ENCODE measurements at regions not wholly inside any gene's neighbourhood (a gene's known extent, or its start where the extent isn't known, plus 50 kb on each side); places are given as distances from the start of the nearest gene placed in this dataset.

- no peak for DNase-seq
Measured at GRCh38 chr18:67380867-67381266, 135.7 kb downstream of the DSEL start.

GRCh38 chr18:67379981-67380380 is 136.5 kb downstream of the DSEL start:
- DNase-seq: no peak

DNA sequence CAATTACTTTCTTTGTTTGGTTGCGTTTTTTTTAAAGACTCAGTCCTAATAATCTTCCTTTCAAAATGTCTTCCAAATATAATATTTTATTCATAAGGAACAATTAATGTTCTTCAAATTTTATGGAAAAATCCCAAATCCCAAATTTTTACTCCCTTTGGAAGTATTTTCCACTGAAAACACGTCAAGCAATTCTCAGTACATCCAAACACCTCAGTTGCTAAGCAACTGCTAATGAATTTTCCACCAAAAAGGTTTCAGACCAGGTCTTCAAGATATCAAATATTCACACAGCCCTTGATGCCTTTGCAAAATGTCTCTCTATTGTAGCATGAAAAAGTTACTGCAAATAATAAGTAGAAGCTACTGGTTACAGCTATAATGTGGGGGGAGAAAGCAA is 140.1 kb downstream of the DSEL start:
- DNase-seq: no peak

DNA sequence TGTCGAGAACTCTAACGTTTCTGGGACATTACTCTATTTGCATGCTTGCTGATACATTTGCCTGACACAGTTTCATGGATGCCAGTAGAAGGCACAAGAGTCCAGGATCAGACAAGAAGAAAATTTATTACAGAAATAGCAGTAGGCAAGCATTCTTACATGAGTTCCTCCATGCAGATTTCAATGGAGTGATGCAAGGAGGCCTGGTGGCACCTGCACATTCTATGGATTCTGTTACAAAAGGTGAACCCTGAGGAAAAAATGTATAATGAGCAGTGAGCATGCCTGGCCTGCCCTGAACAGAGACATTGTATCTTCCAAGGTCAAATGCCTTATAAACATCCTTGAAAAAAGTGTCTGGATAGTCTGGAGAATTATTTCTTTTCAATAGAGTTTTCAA is 142.9 kb downstream of the DSEL start:
- DNase-seq: no peak

DNA sequence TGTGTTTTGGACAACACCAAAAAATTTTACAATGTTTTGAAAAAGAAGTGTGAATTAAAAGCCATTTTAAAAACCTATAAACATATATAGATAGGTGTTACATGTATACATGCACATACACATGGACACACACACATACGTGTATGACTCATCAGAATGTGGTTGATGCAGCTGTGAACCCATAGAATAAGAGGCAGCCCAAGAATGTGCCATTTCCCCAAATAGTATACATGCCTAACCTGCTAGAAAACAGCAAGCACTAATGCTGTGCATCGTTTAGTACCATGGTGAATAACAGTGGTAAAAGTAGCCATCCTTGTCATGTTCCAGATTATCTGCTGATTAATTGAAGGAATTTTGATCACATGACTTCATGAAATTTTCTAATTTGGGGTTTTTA is 149.0 kb downstream of the DSEL start:
- DNase-seq: no peak

- no peak for DNase-seq
Measured at GRCh38 chr18:67363694-67364093, 152.8 kb downstream of the DSEL start.

DNA sequence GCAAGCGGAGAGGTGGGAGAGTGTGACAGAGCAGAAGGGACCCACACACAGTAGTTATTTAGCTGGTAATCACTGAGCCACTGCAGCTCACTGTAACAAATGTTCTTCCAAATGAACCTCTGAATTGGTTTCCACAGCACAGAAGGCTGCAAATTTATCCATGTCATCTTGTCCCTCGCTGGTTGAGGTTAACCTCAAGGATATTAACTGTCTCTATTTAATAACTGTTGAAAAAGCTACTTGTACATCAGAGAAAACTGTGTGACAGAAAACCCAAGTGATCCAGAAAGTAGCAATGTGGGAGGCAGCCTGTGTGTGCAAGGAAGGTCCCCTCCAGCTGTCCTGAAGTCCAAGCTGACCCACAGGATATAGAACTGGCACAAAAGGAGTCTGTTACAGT is 153.6 kb downstream of the DSEL start:
- no peak for DNase-seq

DNA sequence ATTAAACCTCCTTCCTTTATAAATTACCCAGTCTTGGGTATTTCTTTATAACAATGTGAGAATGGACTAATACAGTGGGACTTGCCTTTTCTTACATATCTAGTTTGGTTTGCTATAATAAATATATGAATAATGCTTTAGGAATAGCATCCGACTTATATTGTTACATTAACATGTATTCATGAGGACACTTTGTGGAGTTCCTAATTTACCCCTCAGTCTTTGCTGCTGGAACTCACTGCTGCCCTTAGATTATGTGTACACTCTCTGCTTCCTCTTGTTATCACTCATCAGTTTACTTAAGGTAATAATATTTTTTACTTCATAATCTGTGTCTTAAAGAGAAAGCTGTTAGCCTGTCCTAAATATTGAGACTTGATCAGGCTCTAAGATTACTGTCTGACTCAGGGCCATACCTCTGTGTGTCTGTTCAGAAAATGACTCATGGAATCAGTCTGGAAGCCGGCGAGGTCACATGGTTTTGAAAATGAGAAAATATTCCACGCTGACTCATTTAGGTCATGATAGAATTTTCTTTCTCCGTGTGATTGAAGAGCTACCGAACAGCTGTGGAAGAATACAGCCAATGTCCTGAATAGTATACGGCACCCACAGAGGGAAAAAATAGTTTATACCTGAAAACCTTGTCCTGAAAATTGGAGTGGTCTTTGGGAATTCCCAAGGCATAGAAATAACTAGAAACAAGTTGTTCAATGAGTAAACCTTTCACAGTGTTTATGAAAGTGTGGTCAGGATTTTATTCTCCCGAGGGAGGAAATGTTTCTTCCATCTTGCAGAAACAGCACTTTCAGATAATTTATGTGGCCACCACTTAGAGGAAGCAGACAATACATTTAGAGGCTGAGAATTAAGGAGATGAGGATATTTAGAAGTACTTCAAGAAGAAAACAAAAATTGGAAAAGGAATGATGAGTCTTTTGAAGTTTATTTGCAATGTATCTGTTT is 156.4 kb downstream of the DSEL start:
- DNase-seq: no peak

GRCh38 chr18:67358947-67359346 is 157.6 kb downstream of the DSEL start:
- DNase-seq: no peak

- DNase-seq: no peak
Measured at GRCh38 chr18:67354692-67355091, 161.8 kb downstream of the DSEL start.

DNA sequence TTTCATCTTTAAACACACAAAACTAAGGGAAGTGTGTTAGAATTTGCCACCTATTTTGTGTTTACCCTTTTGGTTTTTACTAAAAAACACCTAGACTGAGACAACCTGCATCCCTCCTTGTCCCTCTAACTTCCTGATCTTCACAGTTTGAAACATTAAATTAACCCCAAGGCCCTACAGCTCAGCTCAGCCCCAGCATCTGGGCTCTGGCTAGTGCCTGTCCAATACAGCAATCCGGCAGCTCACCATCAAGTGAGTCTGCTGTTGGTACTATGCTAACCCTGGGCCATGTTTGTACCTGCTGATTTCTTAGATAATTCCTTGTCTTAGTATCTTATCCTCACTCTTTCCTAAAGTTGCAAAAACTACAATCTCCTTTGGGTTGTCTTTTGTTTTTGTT is 162.4 kb downstream of the DSEL start:
- no peak for DNase-seq

DNA sequence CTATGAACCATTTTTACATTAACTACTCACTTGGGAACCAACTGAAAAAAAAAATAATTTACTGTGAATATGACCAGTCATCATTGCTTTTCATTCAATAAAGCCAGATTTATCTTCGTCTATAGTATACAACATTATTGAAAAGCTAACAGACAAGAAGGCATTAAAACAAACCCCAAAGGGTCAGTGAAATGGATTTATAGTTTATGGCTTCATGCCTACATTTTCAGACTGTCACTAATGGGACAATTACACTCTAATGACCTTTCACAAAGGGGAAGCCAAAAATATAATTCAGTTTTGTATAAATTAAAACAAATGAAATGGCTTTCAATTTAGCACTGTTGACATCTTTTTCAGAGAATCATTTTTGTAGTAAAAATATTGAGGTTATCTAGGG is 169.1 kb downstream of the DSEL start:
- no peak for DNase-seq

DNA sequence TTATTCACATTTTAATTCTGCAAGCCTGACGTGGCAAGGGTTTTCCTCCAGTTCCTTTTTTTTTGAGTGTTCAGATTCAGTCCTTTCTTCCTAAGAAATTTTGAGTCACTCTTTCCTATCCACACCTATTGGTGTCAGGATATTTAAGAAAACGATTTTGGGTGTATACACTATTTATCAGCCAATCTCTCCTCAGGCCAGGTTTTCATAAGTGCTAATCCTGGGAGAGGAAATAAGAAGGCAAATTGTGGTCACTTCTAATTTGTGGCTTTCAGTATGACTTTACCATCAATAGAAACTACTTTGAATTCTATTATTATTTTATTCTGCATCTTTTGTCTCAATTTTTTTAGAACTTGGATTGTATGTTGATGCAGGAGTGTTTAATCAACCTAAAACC is 174.4 kb downstream of the DSEL start:
- no peak for DNase-seq

- DNase-seq: no peak
Measured at GRCh38 chr18:67337696-67338095, 178.8 kb downstream of the DSEL start.

- DNase-seq: no peak
Measured at GRCh38 chr18:67331857-67332256, 184.7 kb downstream of the DSEL start.

DNA sequence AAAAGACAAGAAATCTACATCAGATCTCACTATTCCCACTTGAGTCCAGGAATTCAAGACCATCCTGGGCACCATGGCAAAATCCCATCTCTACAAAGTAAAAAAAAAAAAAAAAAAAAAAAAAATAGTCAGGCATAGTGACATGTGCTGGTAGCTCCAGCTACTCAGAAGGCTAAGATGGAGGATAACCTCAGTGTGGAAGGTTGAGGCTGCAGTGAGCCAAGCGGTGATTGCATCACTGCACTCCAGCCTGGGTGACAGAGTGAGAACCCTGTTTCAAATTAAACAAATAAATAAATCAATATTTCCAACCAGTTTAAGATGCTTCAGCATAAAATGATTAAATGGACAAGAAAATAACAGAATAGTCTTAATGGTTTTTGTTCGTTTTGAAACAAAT is 197.4 kb downstream of the DSEL start:
- DNase-seq: no peak

GRCh38 chr18:67318651-67319050 is 197.9 kb downstream of the DSEL start:
- no peak for DNase-seq

DNA sequence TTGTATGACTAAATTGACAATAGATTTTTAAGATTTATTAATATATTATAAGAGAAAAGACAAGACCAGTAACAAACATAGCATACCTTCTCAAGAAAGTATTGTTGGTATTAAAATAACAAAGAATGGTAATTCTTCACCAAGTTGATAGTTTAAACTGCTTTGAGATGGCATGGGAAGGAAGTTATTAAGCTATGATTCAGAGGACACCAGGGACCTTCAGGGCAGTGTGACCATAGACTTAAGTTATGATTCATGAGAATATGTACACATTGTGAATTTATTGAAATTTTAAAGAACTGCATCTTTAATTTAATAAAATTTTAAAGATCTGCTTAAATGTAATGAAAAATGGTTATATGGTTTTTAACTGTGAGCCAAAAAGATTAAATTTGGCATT is 205.7 kb downstream of the DSEL start:
- DNase-seq: no peak

DNA sequence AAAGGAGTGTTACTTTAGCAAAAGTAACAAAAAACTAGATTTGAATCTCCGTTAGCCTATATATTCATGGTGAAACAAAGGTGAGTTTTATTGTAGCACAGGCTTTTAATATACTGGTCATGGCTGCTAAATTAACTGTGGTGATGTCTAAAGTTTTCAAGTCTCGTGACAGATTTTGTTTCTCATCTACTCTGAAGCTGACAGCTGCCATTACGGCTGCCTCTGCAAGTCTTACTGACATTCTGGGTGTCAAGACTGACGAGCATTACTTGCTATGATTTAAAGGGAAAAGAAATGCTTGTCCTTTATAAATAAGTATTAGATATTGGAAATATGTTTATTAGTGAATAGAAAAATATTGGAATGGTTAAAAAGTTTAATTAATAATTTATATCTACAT is 207.7 kb downstream of the DSEL start:
- no peak for DNase-seq

DNA sequence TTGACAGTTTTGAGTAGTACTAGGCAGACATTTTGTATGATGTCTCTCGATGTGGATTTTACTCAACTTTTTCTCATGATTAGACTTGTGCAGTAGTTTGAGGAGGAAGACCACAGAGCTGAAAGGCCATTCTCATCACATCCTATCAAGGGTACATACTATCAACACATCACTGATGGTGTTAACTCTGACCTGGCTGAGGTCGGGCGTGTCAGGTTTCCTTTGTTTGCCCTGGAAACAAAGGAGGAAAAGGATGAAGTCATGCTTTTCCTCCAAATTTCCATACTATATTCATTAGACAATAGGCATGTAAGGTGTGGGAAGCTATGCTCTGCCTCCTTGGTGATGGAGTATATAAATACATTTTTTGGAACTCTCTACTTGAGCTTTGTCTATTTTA is 211.1 kb downstream of the DSEL start:
- no peak for DNase-seq

GRCh38 chr18:67302043-67302442 is 214.5 kb downstream of the DSEL start:
- DNase-seq: no peak

GRCh38 chr18:67301592-67301991 is 214.9 kb downstream of the DSEL start:
- DNase-seq: no peak

- no peak for DNase-seq
Measured at GRCh38 chr18:67300498-67300897, 216.0 kb downstream of the DSEL start.

- no peak for DNase-seq
Measured at GRCh38 chr18:67292814-67293213, 223.7 kb downstream of the DSEL start.

DNA sequence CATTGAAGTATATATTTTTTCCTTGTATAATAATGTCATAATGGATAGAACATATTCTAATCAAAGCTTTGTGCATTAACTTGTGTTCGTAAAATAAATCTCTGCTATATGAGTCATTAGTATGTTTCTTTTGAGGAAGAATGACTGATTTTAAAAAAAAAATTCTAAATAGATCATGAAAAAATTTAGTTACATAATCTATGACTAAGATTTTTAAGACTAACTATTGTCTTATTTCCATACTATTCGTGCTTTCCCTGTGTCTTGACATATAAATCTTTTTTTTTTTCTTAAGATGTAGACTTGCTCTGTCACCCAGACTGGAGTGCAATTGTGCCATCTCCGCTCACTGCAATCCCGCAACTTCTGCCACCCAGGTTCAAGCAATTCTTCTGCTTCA is 226.1 kb downstream of the DSEL start:
- no peak for DNase-seq

Data from right kidney (tissue), 1 donor.